Natural killer cell (primary cell): ENCODE measurements at regions not wholly inside any gene's neighbourhood (a gene's known extent, or its start where the extent isn't known, plus 50 kb on each side); places are given as distances from the start of the nearest gene placed in this dataset.

Experiments used
- ATAC-seq, 3 donors: fragments of 150-1000 bp in 2 of 3; fragments of 200-7000 bp in 1 of 3; cut with Tn5 transposase; 1 replicate in 1 of 3; 2 replicates in 2 of 3; pipeline ENCODE4 v1.10.0; 2021; ENCODE audit warnings: mild to moderate bottlenecking in 2 of 3, moderate library complexity in 2 of 3
- DNase-seq, 2 donors: peaks; one replicate each; pipeline versions ENCODE4 v3.0.0 to v3.0.0-alpha.2; 2013 to 2021; ENCODE audit warnings: mixed read lengths in 1 of 2
- H3K27ac ChIP-seq: one replicate; pipeline ENCODE4 v1.5.1; 2013; ENCODE audit warnings: mild to moderate bottlenecking, low read length
- H3K27me3 ChIP-seq: one replicate; pipeline ENCODE4 v1.6.1; 2013; ENCODE audit warnings: low read length; ENCODE audit not compliant: control insufficient read depth, insufficient read depth
- H3K36me3 ChIP-seq: one replicate; pipeline ENCODE4 v1.6.1; 2013; ENCODE audit warnings: low read length; ENCODE audit not compliant: control insufficient read depth, insufficient read depth
- H3K4me1 ChIP-seq: one replicate; pipeline ENCODE4 v1.6.1; 2013; ENCODE audit warnings: low read length; ENCODE audit not compliant: control insufficient read depth, insufficient read depth
- H3K4me3 ChIP-seq: one replicate; pipeline ENCODE4 v1.5.1; 2013; ENCODE audit warnings: low read length
- H3K9me3 ChIP-seq: one replicate; pipeline ENCODE4 v1.6.1; 2013; ENCODE audit warnings: low read length; ENCODE audit not compliant: control insufficient read depth, insufficient read depth
- H3K27ac Mint-ChIP-seq, 2 donors: one replicate each; pipeline ENCODE4 v1.8.0; 2022; ENCODE audit warnings: mild to moderate bottlenecking in 2 of 2, mixed read lengths in 2 of 2, moderate library complexity in 1 of 2
- H3K27me3 Mint-ChIP-seq, 2 donors: one replicate each; pipeline ENCODE4 v1.8.0; 2022; ENCODE audit warnings: low read depth in 2 of 2, mixed read lengths in 2 of 2
- H3K36me3 Mint-ChIP-seq: one replicate; pipeline ENCODE4 v1.8.0; 2022; ENCODE audit warnings: mixed read lengths
- H3K4me1 Mint-ChIP-seq, 2 donors: one replicate each; pipeline ENCODE4 v1.8.0; 2022; ENCODE audit warnings: mixed read lengths in 2 of 2
- H3K4me3 Mint-ChIP-seq: one replicate; pipeline ENCODE4 v1.8.0; 2022; ENCODE audit warnings: mild to moderate bottlenecking, moderate library complexity, mixed read lengths
- H3K9me3 Mint-ChIP-seq, 2 donors: one replicate each; pipeline ENCODE4 v1.8.0; 2022; ENCODE audit warnings: mixed read lengths in 2 of 2
- CTCF ChIP-seq: fragments of 200-600 bp; IDR thresholded peaks from one replicate; pipeline ENCODE4 v1.8.0; 2022; ENCODE audit warnings: antibody characterized with exemption
- WGBS: methylation state at CpG from one replicate; pipeline ENCODE4 v1.1.7; 2013; ENCODE audit warnings: missing lambda C conversion rate; ENCODE audit not compliant: insufficient coverage; 5-methylcytosine and 5-hydroxymethylcytosine counted together
- intact Hi-C: fragments of 100-400 bp; cut with micrococcal nuclease; formaldehyde crosslinking; loops from one replicate; pipeline ENCODE4 v1.14.2; 2022

- no peak for ATAC-seq
Observed at GRCh38 chr2:11017921-11018320, 106.2 kb downstream of the KCNF1 start.

GRCh38 chr2:11018651-11019185 lies 107.0 kb downstream of the KCNF1 start:
- no peak overlapping the region for H3K4me3 ChIP-seq
- no peaks in the 10 kb centered on the region for H3K9me3 ChIP-seq
- Mint-ChIP-seq H3K27me3 (peaks cover 18 to 52% of the 10 kb centered on the region in 2 donors), H3K4me3 (no peak overlapping the region), H3K27ac (no peak overlapping the region), H3K9me3 (no peaks in the 10 kb centered on the region), H3K36me3 (no peaks in the 10 kb centered on the region), H3K4me1 (no peaks in the 10 kb centered on the region)
- H3K27ac ChIP-seq: no peak overlapping the region
- no peaks in the 10 kb centered on the region for H3K36me3 ChIP-seq
- intact Hi-C loops: no loop called here
- WGBS: 66% methylated on average over 2 of the region's 3 CpGs
- no peaks in the 10 kb centered on the region for H3K27me3 ChIP-seq
- no peaks in the 10 kb centered on the region for H3K4me1 ChIP-seq
- ATAC-seq (no peak), DNase-seq (no peak)
- TF ChIP-seq CTCF: no peak

More at GRCh38 chr2:11017921-11018320, 106.2 kb downstream of the KCNF1 start:
- intact Hi-C loops: no loop called here
- no peaks in the 10 kb centered on the region for H3K27me3 ChIP-seq
- H3K9me3 ChIP-seq: no peaks in the 10 kb centered on the region
- no peaks in the 10 kb centered on the region for H3K4me1 ChIP-seq
- no peak for DNase-seq
- H3K27ac ChIP-seq: no peak overlapping the region
- H3K36me3 ChIP-seq: no peaks in the 10 kb centered on the region
- Mint-ChIP-seq H3K27ac (no peak overlapping the region), H3K9me3 (no peaks in the 10 kb centered on the region), H3K4me3 (no peak overlapping the region), H3K36me3 (no peaks in the 10 kb centered on the region), H3K27me3 (peaks cover 19 to 58% of the 10 kb centered on the region in 2 donors), H3K4me1 (no peaks in the 10 kb centered on the region)
- WGBS: 60% methylated on average over 6 of the region's 8 CpGs
- TF ChIP-seq CTCF: no peak
- no peak overlapping the region for H3K4me3 ChIP-seq

- no peaks in the 10 kb centered on the region for H3K36me3 ChIP-seq
- H3K9me3 Mint-ChIP-seq: no peaks in the 10 kb centered on the region
- no peaks in the 10 kb centered on the region for H3K36me3 Mint-ChIP-seq
- no peak overlapping the region for H3K4me3 Mint-ChIP-seq
- no peak overlapping the region for H3K4me3 ChIP-seq
- H3K27me3 Mint-ChIP-seq: peaks cover 19 to 51% of the 10 kb centered on the region in 2 donors
- ATAC-seq (no peak), DNase-seq (no peak)
- no peaks in the 10 kb centered on the region for H3K4me1 ChIP-seq
- no peak overlapping the region for H3K27ac Mint-ChIP-seq
- WGBS: 71% methylated on average over 2 of the region's 2 CpGs
- H3K4me1 Mint-ChIP-seq: no peaks in the 10 kb centered on the region
- intact Hi-C loops: no loop called here
- no peaks in the 10 kb centered on the region for H3K9me3 ChIP-seq
- H3K27ac ChIP-seq: no peak overlapping the region
- no peaks in the 10 kb centered on the region for H3K27me3 ChIP-seq
- TF ChIP-seq CTCF: no peak
Observed at GRCh38 chr2:11019614-11020013, 107.9 kb downstream of the KCNF1 start.

GRCh38 chr2:11022064-11022463 lies 110.3 kb downstream of the KCNF1 start:
- Mint-ChIP-seq H3K27ac (no peak overlapping the region), H3K27me3 (peaks cover 11 to 40% of the 10 kb centered on the region in 2 donors), H3K9me3 (no peaks in the 10 kb centered on the region), H3K4me3 (no peak overlapping the region), H3K4me1 (no peaks in the 10 kb centered on the region), H3K36me3 (no peaks in the 10 kb centered on the region)
- TF ChIP-seq CTCF: no peak
- no peaks in the 10 kb centered on the region for H3K27me3 ChIP-seq
- no peaks in the 10 kb centered on the region for H3K36me3 ChIP-seq
- WGBS: 86% methylated on average over 6 of the region's 6 CpGs
- ATAC-seq (no peak), DNase-seq (no peak)
- no peak overlapping the region for H3K27ac ChIP-seq
- intact Hi-C loops: no loop called here
- H3K4me3 ChIP-seq: no peak overlapping the region
- no peaks in the 10 kb centered on the region for H3K9me3 ChIP-seq
- H3K4me1 ChIP-seq: no peaks in the 10 kb centered on the region
